NCI-H1694 treated with DMSO at 0.1 percent for 48 hours (cell line): ENCODE measurements at regions not wholly inside any gene's neighbourhood (a gene's known extent, or its start where the extent isn't known, plus 50 kb on each side); places are given as distances from the start of the nearest gene placed in this dataset.

Source experiments
- DNase-seq: peaks from one replicate; lab custom pipeline; 2025; lab: John Stamatoyannopoulos, UW

- no peak for DNase-seq
Measured at GRCh38 chr4:15374656-15375055, 53.2 kb upstream of the C1QTNF7 start.

GRCh38 chr4:15375667-15376066, 52.2 kb upstream of the C1QTNF7 start:
- DNase-seq: no peak

DNA sequence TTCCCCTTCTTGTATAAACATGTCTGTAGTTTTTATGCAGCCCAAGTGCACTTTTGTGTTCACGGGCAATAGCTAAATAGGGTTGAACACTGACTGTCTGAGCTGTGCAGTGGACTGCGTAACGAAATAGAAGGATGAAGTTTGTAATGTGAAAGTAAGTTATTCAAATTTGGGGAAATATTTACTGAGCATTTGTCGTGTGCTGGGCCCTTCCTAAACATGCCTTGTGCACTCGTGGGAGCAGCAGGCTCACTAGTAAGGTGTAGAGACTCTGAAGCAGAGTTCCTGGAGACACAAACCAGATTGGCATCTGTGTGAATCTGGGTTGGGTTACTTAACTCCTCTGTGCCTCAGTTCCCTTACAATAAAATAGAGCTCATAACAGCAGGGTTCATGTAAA, 51.7 kb upstream of the C1QTNF7 start:
- no peak for DNase-seq

GRCh38 chr4:15376594-15376993, 51.2 kb upstream of the C1QTNF7 start:
- no peak for DNase-seq
